Lower leg skin (tissue), 3 donors: ENCODE measurements at regions not wholly inside any gene's neighbourhood (a gene's known extent, or its start where the extent isn't known, plus 50 kb on each side); places are given as distances from the start of the nearest gene placed in this dataset.

Source experiments
- CTCF ChIP-seq, 3 donors: fragments of 450-650 bp; IDR thresholded peaks; one replicate each; pipeline ENCODE4 v1.5.1; 2016; ENCODE audit warnings: antibody characterized with exemption in 3 of 3, mild to moderate bottlenecking in 3 of 3, moderate library complexity in 2 of 3
- POLR2A ChIP-seq, 2 donors: fragments of 450-650 bp; IDR thresholded peaks; one replicate each; pipeline ENCODE4 v1.6.1; 2016 to 2017; ENCODE audit warnings: antibody characterized with exemption in 2 of 2, mild to moderate bottlenecking in 1 of 2, moderate library complexity in 1 of 2

GRCh38 chr12:13676880-13677279 lies 304.5 kb downstream of the GRIN2B start:
- no peak for TF ChIP-seq CTCF (IDR thresholded peaks at IDR 0.05)
- no peak for TF ChIP-seq POLR2A (IDR thresholded peaks at IDR 0.05)
